Sigmoid colon (tissue), 6 donors: ENCODE measurements at regions not wholly inside any gene's neighbourhood (a gene's known extent, or its start where the extent isn't known, plus 50 kb on each side); places are given as distances from the start of the nearest gene placed in this dataset.

Experiments
- DNase-seq: peaks from one replicate; pipeline ENCODE4 v3.0.0-alpha.2; 2019
- H3K27ac ChIP-seq, 4 donors: fragments of 200-600 bp; sonication (generic); one replicate each; pipeline ENCODE4 v1.5.1; 2016 to 2019; ENCODE audit warnings: mild to moderate bottlenecking in 1 of 4
- H3K27me3 ChIP-seq, 3 donors: fragments of 200-600 bp; sonication (generic); one replicate each; pipeline ENCODE4 v1.5.1; 2019; ENCODE audit warnings: mild to moderate bottlenecking in 1 of 3
- H3K36me3 ChIP-seq, 4 donors: fragments of 200-600 bp; sonication (generic); one replicate each; pipeline ENCODE4 v1.5.1; 2016 to 2019
- H3K4me1 ChIP-seq, 4 donors: fragments of 200-600 bp; sonication (generic); one replicate each; pipeline ENCODE4 v1.5.1; 2017 to 2019
- H3K4me3 ChIP-seq, 4 donors: fragments of 200-600 bp; sonication (generic); one replicate each; pipeline ENCODE4 v1.5.1; 2017 to 2019; ENCODE audit warnings: mild to moderate bottlenecking in 2 of 4, moderate library complexity in 1 of 4
- H3K9me3 ChIP-seq, 4 donors: fragments of 200-600 bp in 3 of 4; sonication (generic) in 3 of 4; one replicate each; pipeline versions ENCODE4 v1.5.1 to v1.6.1; 2013 to 2019
- CTCF ChIP-seq, 4 experiments: fragments of 450-650 bp in 3 of 4; fragments of 200-600 bp in 1 of 4; IDR thresholded peaks; one replicate each; pipeline ENCODE4 v1.5.1; 2016 to 2019; ENCODE audit warnings: antibody characterized with exemption in 4 of 4, mild to moderate bottlenecking in 3 of 4, moderate library complexity in 2 of 4
- EP300 ChIP-seq, 4 donors: sonication (generic); formaldehyde crosslinking; IDR thresholded peaks; one replicate each; pipeline ENCODE4 v1.6.1; 2017; ENCODE audit warnings: antibody characterized with exemption in 4 of 4
- POLR2A ChIP-seq, 2 donors: fragments of 450-650 bp; IDR thresholded peaks; one replicate each; pipeline ENCODE4 v1.6.1; 2016; ENCODE audit warnings: antibody characterized with exemption in 2 of 2, mild to moderate bottlenecking in 2 of 2, moderate library complexity in 2 of 2
- POLR2AphosphoS5 ChIP-seq, 4 donors: sonication (generic); formaldehyde crosslinking; IDR thresholded peaks; one replicate each; pipeline ENCODE4 v1.6.1; 2017; ENCODE audit warnings: antibody characterized with exemption in 4 of 4
- WGBS, 2 donors: extraction: QIAGEN DNeasy Blood & Tissue Kit; methylation state at CpG; one replicate each; pipeline ENCODE4 v1.1.7; 2013; 5-methylcytosine and 5-hydroxymethylcytosine counted together
- intact Hi-C: fragments of 100-400 bp; cut with DNase I; formaldehyde crosslinking; loops from one replicate; pipeline ENCODE4 v1.15.1; 2023
- donor health status: healthy with polysubstance abuse.
- donor health status: healthy.

GRCh38 chr5:72646246-72646866 is 139.1 kb upstream of the ZNF366 start:
- no peak for DNase-seq
- Histone ChIP-seq H3K27ac (no peak overlapping the region), H3K9me3 (no peaks in the 10 kb centered on the region), H3K27me3 (no peaks in the 10 kb centered on the region), H3K4me3 (no peak overlapping the region), H3K4me1 (peaks cover 0 to 32% (median 24%) of the 10 kb centered on the region in 4 donors), H3K36me3 (no peaks in the 10 kb centered on the region)
- WGBS, 2 donors = 84 to 89% methylated on average over 2 of the region's 2 CpGs
- TF ChIP-seq CTCF (IDR thresholded peaks at IDR 0.05) (no peak), POLR2A (IDR thresholded peaks at IDR 0.05) (no peak), POLR2AphosphoS5 (IDR thresholded peaks at IDR 0.05) (no peak), EP300 (IDR thresholded peaks at IDR 0.05) (no peak)
- intact Hi-C loops = loop anchor here (5.0 kb wide), 1 partner anchor 34 kb away; no protein-coding TSS in a partner anchor

GRCh38 chr5:72645064-72645846 is 138.0 kb upstream of the ZNF366 start:
- intact Hi-C loops = loop anchor here (5.0 kb wide), 1 partner anchor 33 kb away; no protein-coding TSS in a partner anchor

GRCh38 chr5:72644296-72644695 is 137.1 kb upstream of the ZNF366 start:
- H3K36me3 ChIP-seq = no peaks in the 10 kb centered on the region
- no peak overlapping the region for H3K27ac ChIP-seq
- H3K4me3 ChIP-seq = no peak overlapping the region
- TF ChIP-seq POLR2AphosphoS5 (IDR thresholded peaks at IDR 0.05) (no peak), POLR2A (IDR thresholded peaks at IDR 0.05) (no peak), CTCF (IDR thresholded peaks at IDR 0.05) (no peak), EP300 (IDR thresholded peaks at IDR 0.05) (no peak)
- no peaks in the 10 kb centered on the region for H3K9me3 ChIP-seq
- peaks cover 0 to 22% (median 19%) of the 10 kb centered on the region in 4 donors for H3K4me1 ChIP-seq
- intact Hi-C loops = no loop called here
- WGBS, 2 donors = 87 to 93% methylated on average over 2 of the region's 2 CpGs
- no peaks in the 10 kb centered on the region for H3K27me3 ChIP-seq
- DNase-seq = no peak

More at GRCh38 chr5:72645064-72645846, 138.0 kb upstream of the ZNF366 start:
- H3K4me3 ChIP-seq = no peak overlapping the region
- no peak for DNase-seq
- no peaks in the 10 kb centered on the region for H3K9me3 ChIP-seq
- no peak for TF ChIP-seq EP300 (IDR thresholded peaks at IDR 0.05)
- no peak for TF ChIP-seq POLR2A (IDR thresholded peaks at IDR 0.05)
- no peak for TF ChIP-seq CTCF (IDR thresholded peaks at IDR 0.05)
- no peak for TF ChIP-seq POLR2AphosphoS5 (IDR thresholded peaks at IDR 0.05)
- no peak overlapping the region for H3K27ac ChIP-seq
- WGBS, 2 donors = 80 to 84% methylated on average over 6 of the region's 6 CpGs
- H3K36me3 ChIP-seq = no peaks in the 10 kb centered on the region
- H3K4me1 ChIP-seq = peaks cover 0 to 31% (median 24%) of the 10 kb centered on the region in 4 donors
- no peaks in the 10 kb centered on the region for H3K27me3 ChIP-seq

- Histone ChIP-seq H3K27ac (no peak overlapping the region), H3K36me3 (no peaks in the 10 kb centered on the region), H3K4me1 (no peaks in the 10 kb centered on the region), H3K27me3 (no peaks in the 10 kb centered on the region), H3K4me3 (no peak overlapping the region), H3K9me3 (no peaks in the 10 kb centered on the region)
- no peak for DNase-seq
- 46 to 91% methylated on average over 2 of the region's 2 CpGs for WGBS, 2 donors
- TF ChIP-seq POLR2AphosphoS5 (IDR thresholded peaks at IDR 0.05) (no peak), CTCF (IDR thresholded peaks at IDR 0.05) (no peak), EP300 (IDR thresholded peaks at IDR 0.05) (no peak), POLR2A (IDR thresholded peaks at IDR 0.05) (no peak)
- intact Hi-C loops = no loop called here
Observed at GRCh38 chr5:72641164-72641563, 134.0 kb upstream of the ZNF366 start.
